Panc1 (cell line): ENCODE measurements at regions not wholly inside any gene's neighbourhood (a gene's known extent, or its start where the extent isn't known, plus 50 kb on each side); places are given as distances from the start of the nearest gene placed in this dataset.

Source experiments
- ATAC-seq: fragments of 200-7000 bp; cut with Tn5 transposase; 2 replicates; pipeline ENCODE4 v1.9.1; 2020; ENCODE audit warnings: mild to moderate bottlenecking, moderate library complexity
- BruUV-seq: library from RNA; stranded (reverse); fragments of 400-500 nt; replicated peaks from 2 replicates; lab custom pipeline; 2021; lab: Mats Ljungman, UMichigan
- CTCF ChIA-PET: fragments of 300-600 bp; sonication (Branson Sonifier 250); formaldehyde crosslinking; loops from one replicate; lab custom pipeline; 2022; ENCODE audit warnings: antibody characterized with exemption; lab: Charles Lee
- POLR2A ChIA-PET: fragments of 300-600 bp; sonication (Branson Sonifier 250); formaldehyde crosslinking; loops from one replicate; lab custom pipeline; 2022; ENCODE audit warnings: antibody characterized with exemption; lab: Charles Lee
- DNase-seq: peaks from one replicate; pipeline ENCODE4 v3.0.0-alpha.2; 2010; ENCODE audit warnings: low read depth, low spot score
- H3K27ac ChIP-seq: 2 replicates; pipeline ENCODE4 v1.5.1; 2011; ENCODE audit warnings: mild to moderate bottlenecking, low read length, inconsistent platforms
- H3K27me3 ChIP-seq: fragments of 200-500 bp; sonication (Bioruptor generic); 2 replicates; pipeline ENCODE4 v1.6.0; 2014; ENCODE audit warnings: low read length, inconsistent platforms; ENCODE audit not compliant: control insufficient read depth, insufficient read depth
- H3K36me3 ChIP-seq: fragments of 200-500 bp; sonication (Bioruptor generic); 2 replicates; pipeline ENCODE4 v1.5.1; 2014; ENCODE audit warnings: inconsistent platforms, mild to moderate bottlenecking, low read length, moderate library complexity; ENCODE audit not compliant: control insufficient read depth, insufficient read depth
- H3K4me1 ChIP-seq: 2 replicates; pipeline ENCODE4 v1.5.1; 2011; ENCODE audit warnings: inconsistent platforms, mild to moderate bottlenecking, low read length, moderate library complexity; ENCODE audit not compliant: control insufficient read depth, insufficient read depth
- H3K4me3 ChIP-seq, 2 experiments: 2 replicates each; pipeline ENCODE4 v1.5.1; 2011 to 2012; ENCODE audit warnings: low read depth in 2 of 2, low read length in 2 of 2, mild to moderate bottlenecking in 2 of 2, inconsistent platforms in 1 of 2, moderate library complexity in 1 of 2
- H3K9me3 ChIP-seq: fragments of 200-500 bp; sonication (Bioruptor generic); 2 replicates; pipeline ENCODE4 v1.5.1; 2014; ENCODE audit warnings: low read depth, mild to moderate bottlenecking, inconsistent platforms, low read length, moderate library complexity; ENCODE audit not compliant: control insufficient read depth, insufficient read depth
- POLR2AphosphoS5 ChIP-seq: IDR thresholded peaks from 2 replicates; pipeline ENCODE4 v1.6.1; 2012; ENCODE audit warnings: mild to moderate bottlenecking, low read depth, low read length, moderate library complexity
- REST ChIP-seq, 2 experiments: IDR thresholded peaks; 2 replicates each; pipeline ENCODE4 v1.6.1; 2011 to 2012; ENCODE audit warnings: low read depth in 2 of 2, control low read depth in 1 of 2, low read length in 1 of 2, mild to moderate bottlenecking in 1 of 2, moderate library complexity in 1 of 2; ENCODE audit not compliant: insufficient read depth in 1 of 2
- SIN3A ChIP-seq: IDR thresholded peaks from 2 replicates; pipeline ENCODE4 v1.6.1; 2012; ENCODE audit warnings: low read depth, mild to moderate bottlenecking, low read length, moderate library complexity, borderline replicate concordance; ENCODE audit not compliant: insufficient read depth
- TCF7L2 ChIP-seq: IDR thresholded peaks from 2 replicates; pipeline ENCODE4 v1.6.1; 2011; ENCODE audit warnings: mild to moderate bottlenecking, low read depth, low read length, inconsistent platforms
- in situ Hi-C: cut with HindIII; loops from 2 replicates; pipeline ENCODE4 v1.10.0; 2016; ENCODE audit warnings: low sequenced_read_pairs, low pct_unique_long_range_greater_than_20kb
- intact Hi-C: fragments of 100-400 bp; cut with micrococcal nuclease; formaldehyde crosslinking; loops from one replicate; pipeline ENCODE4 v1.10.0; 2022; ENCODE audit not compliant: unreplicated experiment
- TF ChIP-seq, protein P1 (sequence below): fragments of 450-650 bp; IDR thresholded peaks from 2 replicates; pipeline ENCODE4 v1.5.1; 2017; ENCODE audit warnings: mild to moderate bottlenecking

- ChIA-PET POLR2A (no interaction called here), CTCF (no interaction called here)
- intact Hi-C loops = no loop called here
- no peak for TF ChIP-seq SIN3A
- TF ChIP-seq TCF7L2 = no peak
- TF ChIP-seq, protein P1, sequence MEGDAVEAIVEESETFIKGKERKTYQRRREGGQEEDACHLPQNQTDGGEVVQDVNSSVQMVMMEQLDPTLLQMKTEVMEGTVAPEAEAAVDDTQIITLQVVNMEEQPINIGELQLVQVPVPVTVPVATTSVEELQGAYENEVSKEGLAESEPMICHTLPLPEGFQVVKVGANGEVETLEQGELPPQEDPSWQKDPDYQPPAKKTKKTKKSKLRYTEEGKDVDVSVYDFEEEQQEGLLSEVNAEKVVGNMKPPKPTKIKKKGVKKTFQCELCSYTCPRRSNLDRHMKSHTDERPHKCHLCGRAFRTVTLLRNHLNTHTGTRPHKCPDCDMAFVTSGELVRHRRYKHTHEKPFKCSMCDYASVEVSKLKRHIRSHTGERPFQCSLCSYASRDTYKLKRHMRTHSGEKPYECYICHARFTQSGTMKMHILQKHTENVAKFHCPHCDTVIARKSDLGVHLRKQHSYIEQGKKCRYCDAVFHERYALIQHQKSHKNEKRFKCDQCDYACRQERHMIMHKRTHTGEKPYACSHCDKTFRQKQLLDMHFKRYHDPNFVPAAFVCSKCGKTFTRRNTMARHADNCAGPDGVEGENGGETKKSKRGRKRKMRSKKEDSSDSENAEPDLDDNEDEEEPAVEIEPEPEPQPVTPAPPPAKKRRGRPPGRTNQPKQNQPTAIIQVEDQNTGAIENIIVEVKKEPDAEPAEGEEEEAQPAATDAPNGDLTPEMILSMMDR = no peak
- Histone ChIP-seq H3K4me3 (no peak overlapping the region), H3K27ac (no peak overlapping the region), H3K4me1 (no peaks in the 10 kb centered on the region), H3K9me3 (no peaks in the 10 kb centered on the region), H3K36me3 (no peaks in the 10 kb centered on the region), H3K27me3 (no peaks in the 10 kb centered on the region)
- in situ Hi-C loops = no loop called here
- no TSS peak for BruUV-seq
- ATAC-seq (no peak), DNase-seq (no peak)
These were observed 103.3 kb upstream of the CBLB start for GRCh38 chr3:105972069-105972468.

- Histone ChIP-seq H3K27ac (no peak overlapping the region), H3K4me1 (no peaks in the 10 kb centered on the region), H3K27me3 (no peaks in the 10 kb centered on the region), H3K36me3 (no peaks in the 10 kb centered on the region), H3K4me3 (no peak overlapping the region), H3K9me3 (no peaks in the 10 kb centered on the region)
- intact Hi-C loops (no loop called here), in situ Hi-C loops (no loop called here)
- POLR2A ChIA-PET = no interaction called here
- TF ChIP-seq, protein P1 = no peak
- TF ChIP-seq TCF7L2 = no peak
- no peak for TF ChIP-seq REST (IDR thresholded peaks at IDR 0.05; ENCODE audit: insufficient read depth in 1 of 2, low read depth in 2 of 2, low read length in 1 of 2)
- TF ChIP-seq POLR2AphosphoS5 = no peak
- TF ChIP-seq SIN3A = no peak
- no peak for ATAC-seq
- no TSS peak for BruUV-seq
- CTCF ChIA-PET = no interaction called here
- no peak for DNase-seq
These were observed 105.6 kb upstream of the CBLB start for GRCh38 chr3:105974381-105974780.

GRCh38 chr3:105976196-105976595 is 107.4 kb upstream of the CBLB start:
- POLR2A ChIA-PET = no interaction called here
- no peak for DNase-seq
- no peak overlapping the region for H3K27ac ChIP-seq
- H3K36me3 ChIP-seq = no peaks in the 10 kb centered on the region
- no peaks in the 10 kb centered on the region for H3K9me3 ChIP-seq
- BruUV-seq = no TSS peak
- intact Hi-C loops = no loop called here
- CTCF ChIA-PET = no interaction called here
- no peaks in the 10 kb centered on the region for H3K27me3 ChIP-seq
- no peak for ATAC-seq
- H3K4me3 ChIP-seq = no peak overlapping the region
- no peaks in the 10 kb centered on the region for H3K4me1 ChIP-seq
- TF ChIP-seq, protein P1 = no peak
- no peak for TF ChIP-seq POLR2AphosphoS5
- TF ChIP-seq REST (IDR thresholded peaks at IDR 0.05; ENCODE audit: insufficient read depth in 1 of 2, low read depth in 2 of 2, low read length in 1 of 2) = no peak
- no peak for TF ChIP-seq TCF7L2
- TF ChIP-seq SIN3A = no peak
- in situ Hi-C loops = no loop called here
